GM18858 (cell line): ENCODE measurements at regions not wholly inside any gene's neighbourhood (a gene's known extent, or its start where the extent isn't known, plus 50 kb on each side); places are given as distances from the start of the nearest gene placed in this dataset.
"Not testable (repeated sequence)": the region's sequence is repeated elsewhere in the genome, so short reads cannot be mapped to it uniquely, and the experiment has no call there.

Source experiments
- ATAC-seq: cut with Tn5 transposase; IDR thresholded peaks from one replicate; pipeline ENCODE4 v1.9.1; 2021; ENCODE audit not compliant: unreplicated experiment

DNA sequence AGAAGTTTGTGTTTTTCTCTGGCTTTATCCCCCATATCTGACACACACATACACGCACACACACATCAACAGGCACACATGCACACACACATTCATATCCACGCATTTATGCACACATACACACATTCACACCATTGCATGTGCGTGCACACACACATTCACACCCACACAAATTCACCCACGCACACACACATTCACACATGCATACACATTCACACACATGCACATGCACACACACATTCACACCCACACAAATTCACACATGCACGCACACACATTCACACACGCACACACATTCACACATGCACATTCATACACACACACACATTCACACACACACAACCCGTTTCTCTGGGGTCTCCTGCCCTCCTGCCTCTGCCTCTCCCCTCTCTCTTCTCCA, 264.2 kb downstream of the BCL11B start:
- no peak for ATAC-seq

DNA sequence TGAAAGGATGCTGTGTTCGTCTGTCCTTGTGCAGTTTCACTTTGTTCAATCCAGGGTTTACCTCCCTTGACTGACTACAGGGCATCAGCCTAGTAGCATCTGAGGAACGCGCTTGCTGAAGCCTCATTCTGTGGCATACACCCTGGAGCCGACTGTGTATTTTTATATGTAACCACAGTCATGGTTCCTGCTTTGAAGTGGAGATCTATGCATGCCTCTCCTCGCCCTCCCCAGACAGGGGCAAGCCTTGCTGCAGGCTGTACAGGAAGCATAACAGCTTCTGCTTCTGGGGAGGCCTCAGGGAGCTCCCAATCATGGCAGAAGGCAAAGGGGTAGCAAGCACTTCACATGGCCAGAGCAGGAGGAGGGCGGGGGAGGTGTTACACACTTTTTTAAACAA, 262.1 kb downstream of the BCL11B start:
- no peak for ATAC-seq

DNA sequence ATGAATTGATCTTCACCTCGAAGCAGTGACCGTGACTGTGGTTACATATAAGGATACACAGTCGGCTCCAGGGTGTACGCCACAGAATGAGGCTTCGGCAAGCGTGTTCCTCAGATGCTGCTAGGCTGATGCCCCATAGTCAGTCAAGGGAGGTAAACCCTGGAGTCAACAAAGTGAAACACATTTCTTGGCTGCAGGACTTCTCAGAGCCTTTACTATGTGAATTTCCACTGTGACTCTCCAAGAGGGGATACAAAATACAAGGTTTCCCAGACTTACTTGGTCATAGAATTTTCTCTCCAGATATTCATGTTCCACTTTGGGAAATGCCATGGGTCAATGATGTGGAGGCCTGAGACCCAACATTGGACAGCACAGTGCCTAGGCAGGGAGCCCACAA, 260.6 kb downstream of the BCL11B start:
- no peak for ATAC-seq

DNA sequence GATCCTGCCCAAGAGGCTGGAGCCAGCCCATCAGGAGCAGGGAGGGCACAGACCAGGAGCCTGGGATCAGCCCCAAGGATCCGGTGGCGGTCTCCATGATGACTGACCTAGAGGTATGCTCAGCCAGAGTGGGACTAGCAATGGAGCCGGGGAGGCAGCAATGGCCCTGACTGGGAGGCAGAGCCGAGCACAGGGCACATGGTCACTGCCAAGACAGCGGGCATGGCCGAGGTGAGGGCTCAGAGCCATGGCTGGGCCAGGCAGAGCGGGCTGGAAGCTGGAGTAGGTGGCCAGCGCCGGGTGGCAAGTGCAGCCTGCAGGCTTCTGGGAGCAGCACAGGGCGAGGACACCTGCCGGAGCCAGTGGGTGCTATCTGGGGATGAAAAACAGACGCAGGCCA, 259.3 kb downstream of the BCL11B start:
- ATAC-seq: no peak

DNA sequence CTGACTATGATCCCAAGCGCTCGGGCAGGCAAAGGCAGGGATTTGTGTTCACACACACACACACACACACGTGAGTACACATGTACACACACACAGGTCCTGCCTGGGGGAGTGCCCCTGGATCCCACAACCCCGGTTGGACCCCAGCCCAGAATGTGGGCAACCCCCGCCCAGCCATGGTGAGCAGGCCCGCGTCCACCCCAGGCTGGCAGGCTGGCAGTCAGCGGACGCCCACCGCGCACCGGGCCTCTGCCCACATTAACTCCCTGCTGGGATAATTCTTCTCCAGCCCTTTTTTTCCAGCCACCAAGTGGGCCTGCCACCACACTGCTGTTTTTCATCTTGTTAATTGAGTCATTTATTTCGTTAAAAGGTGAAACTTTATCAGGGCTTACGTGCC, 256.2 kb downstream of the BCL11B start:
- ATAC-seq: no peak

DNA sequence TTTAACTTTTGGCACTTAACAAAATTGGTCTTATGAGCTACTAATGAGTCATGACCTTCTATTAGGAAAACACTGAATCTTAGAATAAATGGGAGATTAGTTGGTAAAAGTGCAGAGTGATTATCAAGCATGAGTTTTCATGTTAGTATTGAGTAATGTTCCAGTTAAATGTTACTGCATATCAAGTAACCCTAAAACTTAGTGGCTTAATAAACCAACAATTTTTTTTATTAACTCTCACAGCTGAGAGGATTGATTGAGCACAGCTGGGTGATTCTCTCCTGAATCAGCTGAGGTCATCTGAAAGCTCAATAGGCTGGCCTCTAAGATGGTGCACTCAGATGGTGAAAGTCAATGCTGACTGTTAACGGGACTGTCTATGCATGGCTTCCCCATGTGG, 248.6 kb downstream of the BCL11B start:
- no peak for ATAC-seq

DNA sequence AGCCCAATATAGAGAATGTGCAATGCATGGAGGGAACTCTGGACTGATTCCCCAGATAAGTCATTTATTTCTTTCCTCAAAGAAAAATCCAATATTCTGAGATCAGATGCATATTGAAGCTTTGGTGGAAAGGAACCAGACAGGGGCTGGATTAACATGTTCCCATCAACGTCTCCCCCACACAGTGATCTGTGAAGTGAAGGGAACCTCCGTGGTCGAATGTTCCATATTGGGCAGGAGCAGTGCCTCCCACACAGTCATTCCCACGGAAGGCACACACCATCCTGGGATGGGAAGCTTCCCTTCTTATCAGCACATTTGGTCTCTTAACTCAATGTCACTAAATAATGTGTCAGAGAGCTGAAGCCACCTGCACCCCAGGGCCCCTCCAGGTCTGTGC, 247.1 kb downstream of the BCL11B start:
- ATAC-seq: no peak

DNA sequence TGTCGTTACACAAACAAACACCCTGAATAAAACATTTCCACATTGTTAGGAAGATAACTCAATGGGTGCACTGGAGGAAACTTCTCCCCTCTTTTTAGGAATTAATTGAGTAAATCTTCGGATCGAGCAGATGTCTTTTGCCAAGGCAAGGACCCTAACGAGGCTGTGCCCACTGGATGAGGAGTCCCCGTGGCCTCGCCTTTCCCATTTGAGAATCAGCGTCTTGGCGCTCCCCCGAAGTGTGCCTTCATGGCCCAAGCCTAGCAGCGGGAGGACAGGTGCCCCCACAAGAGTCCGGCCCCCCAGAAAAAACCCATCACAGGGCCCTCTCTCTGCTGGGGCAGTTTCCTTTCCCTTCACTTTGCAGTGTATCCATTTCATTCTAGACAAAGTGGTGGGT, 246.6 kb downstream of the BCL11B start:
- ATAC-seq: no peak

DNA sequence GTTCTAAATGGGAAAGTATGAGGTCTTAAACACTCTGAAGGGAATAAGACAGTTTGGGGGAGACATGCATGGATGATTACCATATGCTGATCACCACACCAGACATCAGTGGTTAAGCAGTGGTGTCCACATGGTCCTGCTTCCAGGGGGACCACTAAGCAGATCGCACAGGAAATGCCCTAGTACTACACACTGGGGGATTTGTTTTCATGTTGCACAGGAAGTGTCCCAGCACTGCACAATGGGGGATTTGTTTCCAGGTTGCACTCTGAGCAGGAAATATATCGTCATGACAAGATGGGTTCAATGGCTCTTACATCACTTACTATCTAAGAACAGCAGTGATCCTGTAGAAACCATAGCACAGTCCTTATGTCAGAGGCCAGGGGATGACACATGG, 245.5 kb downstream of the BCL11B start:
- no peak for ATAC-seq

DNA sequence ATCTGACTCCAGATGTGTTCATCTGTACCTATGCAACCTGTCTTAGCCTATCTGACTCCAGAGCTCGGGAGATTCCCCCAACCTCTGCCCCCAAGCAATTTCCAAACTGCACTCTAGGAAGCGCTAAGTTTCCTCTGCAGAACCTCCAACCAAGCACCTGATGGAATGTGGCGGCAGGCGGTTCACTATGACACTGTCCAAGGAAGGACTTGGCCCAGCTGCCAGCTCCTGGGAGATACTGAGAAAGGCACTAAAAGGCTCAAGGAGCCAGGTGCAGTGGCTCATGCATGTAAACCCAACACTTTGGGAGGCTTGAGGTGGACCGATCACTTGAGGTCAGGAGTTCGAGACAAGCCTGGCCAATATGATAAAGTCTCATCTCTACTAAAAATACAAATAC, 244.0 kb downstream of the BCL11B start:
- ATAC-seq: no peak

DNA sequence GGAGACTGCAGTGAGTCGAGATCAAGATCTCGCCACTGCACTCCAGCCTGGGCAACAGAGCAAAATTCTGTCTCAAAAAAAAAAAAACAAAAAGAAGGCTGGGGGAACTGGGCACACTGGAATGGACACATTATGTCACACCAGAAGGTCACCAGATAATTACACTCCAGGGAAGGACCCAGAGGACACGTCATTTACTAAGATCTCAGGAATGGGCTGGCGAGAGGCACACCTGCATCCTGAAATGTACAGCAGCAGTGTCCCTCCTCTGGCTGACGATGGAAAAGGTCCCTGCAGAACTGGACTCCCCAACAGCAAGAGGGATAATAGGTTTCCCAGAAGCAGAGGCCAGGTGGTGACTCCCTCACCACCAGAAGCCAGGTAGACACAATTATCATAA, 243.5 kb downstream of the BCL11B start:
- no peak for ATAC-seq

DNA sequence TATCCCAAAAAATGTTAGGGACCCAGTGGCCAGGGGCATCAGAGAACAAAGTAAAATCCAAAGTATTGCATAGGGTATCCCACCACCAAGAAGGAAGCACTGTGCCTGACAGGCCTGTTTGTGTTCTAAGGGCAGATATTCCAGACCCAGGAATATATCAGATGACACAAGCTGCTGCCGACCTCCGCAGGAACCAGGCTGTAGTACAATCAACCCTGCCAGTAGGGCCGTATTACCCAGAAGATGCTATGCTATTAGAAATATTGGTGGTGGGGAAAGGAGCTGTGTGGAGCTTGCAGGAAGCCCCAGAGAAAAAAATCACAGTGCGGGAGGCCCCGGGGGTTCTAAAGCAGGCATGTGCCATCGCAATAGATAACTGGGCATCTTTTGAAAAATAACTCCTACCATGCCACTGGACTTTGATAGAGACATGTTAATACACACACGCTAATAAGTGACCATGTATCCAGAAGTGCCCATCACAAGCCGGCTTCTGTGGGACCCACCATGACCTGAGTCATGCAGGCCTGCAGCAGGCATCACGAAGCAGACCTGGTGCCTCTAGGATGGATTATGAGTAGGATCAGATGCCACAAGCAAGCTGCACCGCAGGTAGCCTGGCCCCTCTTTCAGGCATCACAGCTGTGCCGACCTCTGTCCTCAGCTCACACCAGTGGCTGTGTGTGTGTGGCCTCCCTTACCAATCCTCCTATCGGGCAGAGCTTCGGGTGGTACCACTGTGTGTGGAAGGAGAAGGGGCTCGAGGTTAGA, 242.7 kb downstream of the BCL11B start:
- no peak for ATAC-seq

DNA sequence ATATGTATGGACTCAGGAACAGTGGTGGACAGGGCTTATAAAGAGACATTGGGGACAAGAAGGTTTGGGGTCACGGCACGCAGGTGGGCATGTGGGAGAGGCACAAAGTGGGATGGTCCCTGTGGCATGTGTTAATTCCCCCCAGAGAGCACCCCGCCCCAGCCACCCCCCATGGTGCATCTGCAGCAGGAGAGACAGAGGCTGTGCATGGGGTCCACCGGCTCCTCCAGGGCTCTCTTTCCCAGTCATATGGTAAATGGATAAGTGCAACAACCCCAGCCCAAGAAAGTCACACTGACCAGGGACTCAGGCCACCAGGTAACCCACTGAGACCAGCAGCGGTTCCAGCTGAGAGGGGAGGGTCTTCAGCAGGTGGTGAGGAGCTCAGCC, 242.1 kb downstream of the BCL11B start:
- no peak for ATAC-seq

DNA sequence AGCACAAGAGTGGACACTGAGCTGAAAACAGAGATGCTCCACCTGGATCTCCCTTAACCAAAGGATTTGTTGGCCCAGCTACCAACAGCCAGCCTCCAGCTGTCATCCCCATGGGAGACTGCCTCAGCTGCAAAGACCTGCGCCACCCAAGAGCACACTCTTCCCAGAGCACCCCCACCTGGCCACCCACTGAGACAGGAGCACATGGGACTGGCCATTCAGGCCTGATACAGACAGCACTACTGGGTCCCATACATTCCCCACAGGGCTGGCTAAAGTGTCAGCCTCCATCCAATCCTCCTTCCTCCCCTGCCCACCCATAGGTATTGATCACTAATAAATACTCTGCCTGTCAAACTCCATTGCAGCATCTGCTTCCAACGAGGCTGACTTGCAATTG, 241.5 kb downstream of the BCL11B start:
- ATAC-seq: no peak

DNA sequence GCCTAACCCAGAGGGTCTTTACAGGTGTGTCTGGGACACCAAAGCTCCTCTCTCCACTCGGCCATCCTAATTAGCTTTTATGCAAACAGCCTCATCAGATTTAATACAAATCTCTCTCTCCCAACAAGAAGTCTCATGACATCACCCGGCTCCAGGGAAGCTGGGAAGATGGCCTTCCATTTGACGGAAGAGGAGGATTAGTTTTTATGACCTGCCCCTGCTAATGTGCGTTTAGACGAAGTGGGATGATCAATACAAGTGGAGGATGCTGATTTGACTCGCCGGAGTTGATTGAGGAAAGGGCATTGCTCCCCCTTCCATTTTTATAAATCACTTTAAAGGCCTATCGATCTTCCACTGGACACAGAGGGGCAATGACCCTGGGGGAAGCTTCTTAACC, 239.2 kb downstream of the BCL11B start:
- no peak for ATAC-seq

DNA sequence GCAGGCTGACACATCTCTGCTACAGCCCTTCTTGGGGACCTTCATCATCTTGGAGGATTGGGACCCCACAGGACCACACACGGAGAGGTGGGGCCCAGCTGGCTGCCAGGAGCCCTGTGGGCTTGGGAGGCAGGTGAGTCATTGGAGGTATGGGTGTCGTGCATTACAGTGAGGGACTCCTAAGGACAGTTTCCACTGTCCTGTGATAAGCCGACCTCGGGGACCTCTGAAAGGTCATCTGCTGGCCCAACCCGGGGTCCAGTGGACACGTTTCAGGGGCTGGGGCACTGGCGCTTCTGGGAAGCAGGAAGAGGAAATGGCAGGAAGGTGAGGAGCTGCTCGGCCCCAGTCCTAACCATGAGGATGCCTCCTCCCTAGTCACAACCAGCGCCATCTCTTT, 238.0 kb downstream of the BCL11B start:
- ATAC-seq: no peak

DNA sequence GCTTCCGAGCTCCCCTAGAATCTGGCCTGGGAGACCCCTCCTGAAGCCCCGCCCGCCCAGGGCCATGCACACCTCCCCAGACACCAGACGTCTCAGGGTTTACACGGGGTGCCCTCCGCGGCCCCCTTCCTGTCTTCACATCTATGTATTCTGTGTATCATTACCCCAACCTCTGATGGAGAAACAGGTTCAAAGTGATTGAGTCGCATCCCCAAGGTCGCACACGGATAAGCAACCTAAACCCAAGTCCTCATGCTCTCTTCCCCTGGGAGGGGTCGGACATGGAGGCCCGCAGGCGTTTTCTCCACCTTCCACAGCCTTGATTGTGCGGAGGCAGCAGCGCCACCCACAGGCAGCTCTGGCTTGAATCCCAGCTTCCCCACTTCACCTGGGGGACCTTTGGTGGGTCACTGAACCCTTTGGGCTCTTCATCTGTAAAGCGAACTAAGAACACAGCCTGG, 237.3 kb downstream of the BCL11B start:
- ATAC-seq: no peak

DNA sequence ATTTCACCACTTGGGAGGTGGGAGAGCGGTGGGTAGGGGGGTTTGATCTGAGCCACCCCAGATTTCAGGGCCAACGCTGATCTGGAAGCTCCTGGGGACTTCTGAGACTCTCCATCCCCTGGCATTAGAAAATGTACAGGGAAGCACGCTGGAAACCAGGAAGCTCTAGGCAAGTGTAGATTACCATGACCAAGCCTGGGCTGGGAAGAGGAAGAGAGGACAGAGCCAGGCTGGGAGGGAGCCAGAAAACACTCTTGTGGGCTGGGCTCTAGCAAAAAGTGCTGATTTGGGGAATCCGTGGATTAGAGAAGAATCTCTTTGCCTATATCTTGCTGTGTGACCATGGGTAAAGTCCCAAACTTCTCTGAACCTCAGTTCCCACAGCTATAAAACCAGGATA, 236.7 kb downstream of the BCL11B start:
- ATAC-seq: no peak

DNA sequence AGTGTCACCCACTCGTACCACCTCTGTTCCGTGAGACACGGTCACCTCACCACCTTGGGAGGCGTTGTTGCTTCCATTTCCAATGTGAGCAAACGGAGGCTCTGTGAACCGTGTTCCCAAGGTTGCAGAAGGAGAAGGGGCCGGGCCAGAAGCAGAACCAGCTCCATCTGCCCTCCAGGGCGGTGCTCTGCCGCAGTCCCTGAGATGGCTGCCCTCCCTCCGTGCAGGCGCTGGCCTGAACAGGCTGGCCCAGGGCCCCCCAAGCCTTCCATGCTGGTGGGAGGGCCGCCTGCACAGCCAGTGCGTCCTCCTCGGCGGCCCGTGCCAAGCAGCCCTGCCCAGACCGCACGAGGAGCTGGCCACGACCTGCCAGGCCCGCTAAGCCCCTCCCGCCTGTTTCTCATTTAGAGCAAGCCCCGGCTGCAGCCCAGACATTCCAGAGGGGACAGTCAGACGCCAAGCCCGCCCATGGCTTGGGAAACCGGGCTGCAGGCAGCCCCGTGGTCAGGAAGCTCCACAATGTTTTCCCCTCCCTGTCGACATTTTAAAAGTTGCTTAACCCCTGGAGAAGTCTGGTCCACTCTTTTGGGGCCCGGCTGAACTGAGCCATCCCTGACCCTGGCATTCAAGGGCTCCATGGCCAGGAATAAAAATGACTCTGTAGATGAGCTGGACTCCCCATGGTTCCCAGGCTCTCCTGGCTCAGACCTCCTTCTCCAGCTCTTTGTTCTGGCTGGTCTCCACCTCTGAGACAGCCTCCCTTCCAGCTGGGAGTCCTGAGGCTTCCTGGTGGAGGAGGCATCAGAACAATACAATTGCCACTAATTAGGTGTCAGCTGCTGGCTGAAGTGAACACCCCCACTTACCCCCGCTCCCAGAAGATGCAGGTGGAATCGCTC, 236.0 kb downstream of the BCL11B start:
- no peak for ATAC-seq

DNA sequence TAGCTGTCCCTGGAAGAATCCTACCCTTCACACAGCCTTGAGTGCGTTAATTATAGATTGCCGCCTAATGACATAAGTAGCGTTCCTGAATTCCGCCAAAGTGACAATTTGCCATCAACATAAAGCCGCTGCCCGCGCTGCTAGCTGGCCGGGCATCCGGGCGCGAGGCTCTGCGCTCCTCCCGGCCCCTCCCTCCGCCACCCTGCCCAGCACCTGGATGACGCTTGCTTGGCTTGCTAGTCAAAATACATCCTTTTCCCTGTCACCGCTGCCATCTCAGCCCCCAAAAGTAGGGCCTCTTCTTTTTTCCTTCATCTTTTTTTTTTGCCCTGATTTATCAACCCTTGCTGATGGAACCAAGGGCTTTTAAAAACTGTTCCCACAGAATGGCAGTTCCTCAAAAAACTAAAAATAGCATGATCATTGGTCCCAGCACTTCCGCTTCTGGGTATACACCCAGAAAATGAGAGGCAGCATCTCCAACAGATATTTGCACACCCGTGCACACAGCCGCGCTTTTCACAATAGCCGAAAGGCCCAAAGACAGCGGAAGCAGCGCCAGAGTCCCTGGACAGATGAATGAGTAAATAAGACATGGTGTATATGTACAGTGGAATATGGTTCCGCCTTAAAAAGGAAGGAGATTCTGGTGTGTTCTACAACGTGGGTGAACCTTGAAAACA, 235.2 kb downstream of the BCL11B start:
- no peak for ATAC-seq

DNA sequence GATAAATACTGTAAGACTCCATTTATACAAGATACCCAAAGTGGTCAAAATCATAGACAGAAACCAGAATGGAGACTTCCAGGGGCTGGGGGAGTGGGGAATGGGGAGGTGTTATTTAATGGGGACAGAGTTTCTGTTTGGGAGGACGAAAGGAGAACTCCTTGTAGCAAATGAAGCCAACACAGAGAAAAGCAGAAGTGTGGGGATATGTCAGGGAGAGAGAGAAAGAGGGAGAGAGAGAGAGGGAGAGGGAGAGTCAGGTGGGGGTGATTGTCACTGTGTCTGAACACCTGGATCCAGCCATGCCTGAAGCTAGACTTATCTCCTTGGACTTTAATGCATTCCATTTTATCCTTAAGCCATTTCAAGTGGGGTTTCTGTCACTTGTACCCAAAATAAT, 234.7 kb downstream of the BCL11B start:
- not testable (repeated sequence) for ATAC-seq
